NT2/D1 (cell line): ENCODE measurements at regions not wholly inside any gene's neighbourhood (a gene's known extent, or its start where the extent isn't known, plus 50 kb on each side); places are given as distances from the start of the nearest gene placed in this dataset.

Experiments used
- YY1 ChIP-seq: IDR thresholded peaks from 2 replicates; pipeline ENCODE4 v1.6.1; 2011; ENCODE audit not compliant: insufficient read length, insufficient read depth
- ZNF274 ChIP-seq: IDR thresholded peaks from 2 replicates; pipeline ENCODE4 v1.6.1; 2011; ENCODE audit warnings: mild to moderate bottlenecking, low read depth, low read length

- TF ChIP-seq ZNF274 (no peak), YY1 (no peak)
Measured at GRCh38 chr16:85300406-85300968, 188.2 kb upstream of the CIBAR2 start.
